ENCODE measurements at regions not wholly inside any gene's neighbourhood (a gene's known extent, or its start where the extent isn't known, plus 50 kb on each side); places are given as distances from the start of the nearest gene placed in this dataset.

GRCh38 chr16:50889746-50890145 lies 147.9 kb downstream of the CYLD start:
- TF ChIP-seq POLR2A (IDR thresholded peaks at IDR 0.05; ENCODE audit: control extremely low read depth in 1 of 2, low read depth in 2 of 2, low read length in 2 of 2) (no peak), EZH2 (IDR thresholded peaks at IDR 0.05; ENCODE audit: low read depth, low read length, severe bottlenecking) (no peak), TCF12 (IDR thresholded peaks at IDR 0.05; ENCODE audit: low read depth, low read length) (no peak), CEBPB (IDR thresholded peaks at IDR 0.05; ENCODE audit: low read depth, low read length) (no peak)
